ENCODE measurements at regions not wholly inside any gene's neighbourhood (a gene's known extent, or its start where the extent isn't known, plus 50 kb on each side); places are given as distances from the start of the nearest gene placed in this dataset.

GRCh38 chr14:42112108-42112507, 505.4 kb downstream of the LRFN5 start (continued):
- TF ChIP-seq OSR1 (CRISPR knock-in tag; IDR thresholded peaks at IDR 0.05) (no peak), CSDC2 (CRISPR knock-in tag; IDR thresholded peaks at IDR 0.05) (no peak)

- ATAC-seq: no peak
- TF ChIP-seq TSHZ2 (CRISPR knock-in tag; IDR thresholded peaks at IDR 0.05): no peak
- TF ChIP-seq ZFP3 (CRISPR knock-in tag; IDR thresholded peaks at IDR 0.05): no peak
- TF ChIP-seq BACH2 (CRISPR knock-in tag; IDR thresholded peaks at IDR 0.05; ENCODE audit: borderline replicate concordance): no peak
- no peak for TF ChIP-seq ZNF8 (CRISPR knock-in tag; IDR thresholded peaks at IDR 0.05)
- no peak for TF ChIP-seq ZC3H10 (CRISPR knock-in tag; IDR thresholded peaks at IDR 0.05)
- no peak for TF ChIP-seq ESRRG (CRISPR knock-in tag; IDR thresholded peaks at IDR 0.05)
- TF ChIP-seq ARNTL (CRISPR knock-in tag; IDR thresholded peaks at IDR 0.05; ENCODE audit: borderline replicate concordance, low read depth): no peak
- TF ChIP-seq ZNF70 (CRISPR knock-in tag; IDR thresholded peaks at IDR 0.05): no peak
- TF ChIP-seq CSRNP3 (CRISPR knock-in tag; IDR thresholded peaks at IDR 0.05): no peak
- TF ChIP-seq ZNF565 (CRISPR knock-in tag; conservative IDR thresholded peaks at IDR 0.05; ENCODE audit: low read depth): no peak
- no peak for TF ChIP-seq POU6F1 (CRISPR knock-in tag; IDR thresholded peaks at IDR 0.05; ENCODE audit: borderline replicate concordance, low read depth)
- TF ChIP-seq TOX (CRISPR knock-in tag; IDR thresholded peaks at IDR 0.05; ENCODE audit: borderline replicate concordance): no peak
- TF ChIP-seq CSDC2 (CRISPR knock-in tag; IDR thresholded peaks at IDR 0.05): no peak
- TF ChIP-seq GLIS3 (CRISPR knock-in tag; IDR thresholded peaks at IDR 0.05): no peak
- TF ChIP-seq OSR1 (CRISPR knock-in tag; IDR thresholded peaks at IDR 0.05): no peak
- TF ChIP-seq CREB5 (CRISPR knock-in tag; IDR thresholded peaks at IDR 0.05; ENCODE audit: low read depth): no peak
- no peak for TF ChIP-seq PATZ1 (CRISPR knock-in tag; IDR thresholded peaks at IDR 0.05; ENCODE audit: borderline replicate concordance)
Observed at GRCh38 chr14:42111355-42111754, 504.7 kb downstream of the LRFN5 start.

- ATAC-seq: peak; percentile 51
- no peak for TF ChIP-seq PPARA (CRISPR knock-in tag; IDR thresholded peaks at IDR 0.05; ENCODE audit: borderline replicate concordance)
- no peak for TF ChIP-seq CREB5 (CRISPR knock-in tag; IDR thresholded peaks at IDR 0.05; ENCODE audit: low read depth)
- no peak for TF ChIP-seq ZNF70 (CRISPR knock-in tag; IDR thresholded peaks at IDR 0.05)
- no peak for TF ChIP-seq ESRRG (CRISPR knock-in tag; IDR thresholded peaks at IDR 0.05)
- TF ChIP-seq ZNF8 (CRISPR knock-in tag; IDR thresholded peaks at IDR 0.05): no peak
- TF ChIP-seq ZFP3 (CRISPR knock-in tag; IDR thresholded peaks at IDR 0.05): no peak
- TF ChIP-seq BACH2 (CRISPR knock-in tag; IDR thresholded peaks at IDR 0.05; ENCODE audit: borderline replicate concordance): no peak
Observed at GRCh38 chr14:42110167-42110566, 503.5 kb downstream of the LRFN5 start.
